PC-9 (cell line): ENCODE measurements at regions not wholly inside any gene's neighbourhood (a gene's known extent, or its start where the extent isn't known, plus 50 kb on each side); places are given as distances from the start of the nearest gene placed in this dataset.

Experiments used
- CTCF ChIP-seq: fragments of 200-600 bp; sonication (generic); conservative IDR thresholded peaks from 2 replicates; pipeline ENCODE4 v1.6.1; 2017; ENCODE audit warnings: mixed run types, antibody characterized with exemption, mild to moderate bottlenecking, moderate library complexity
- EZH2 ChIP-seq: fragments of 200-600 bp; sonication (generic); IDR thresholded peaks from 2 replicates; pipeline ENCODE4 v1.8.0; 2017; ENCODE audit warnings: antibody characterized with exemption, low read depth

DNA sequence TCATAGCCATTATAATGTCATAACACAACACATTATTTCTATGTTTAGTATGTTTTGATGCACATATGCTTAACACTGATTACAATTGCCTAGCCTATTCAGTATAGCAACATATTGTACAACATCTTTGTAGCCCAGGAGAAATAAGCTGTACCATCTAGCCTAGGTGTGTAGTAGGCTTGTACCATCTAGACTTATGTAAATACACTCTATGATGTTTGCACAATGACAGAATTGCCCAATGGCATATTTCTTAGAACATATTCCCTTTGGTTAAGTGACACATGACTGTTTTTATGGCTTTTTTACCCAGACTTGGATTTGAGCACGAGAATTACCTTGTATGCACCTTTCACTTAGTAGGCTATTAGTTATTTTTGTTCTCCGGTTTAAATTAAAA lies 64.5 kb upstream of the HIVEP1 start:
- TF ChIP-seq CTCF (no peak), EZH2 (no peak)
